ENCODE measurements at regions not wholly inside any gene's neighbourhood (a gene's known extent, or its start where the extent isn't known, plus 50 kb on each side); places are given as distances from the start of the nearest gene placed in this dataset.

GRCh38 chr1:47569261-47569660 lies 131.4 kb downstream of the FOXD2 start (continued):
- TF ChIP-seq CTCF (conservative IDR thresholded peaks at IDR 0.05; ENCODE audit: low read depth in 2 of 2) (no peak), JUNB (IDR thresholded peaks at IDR 0.05; ENCODE audit: unreplicated experiment) (no peak), REST (IDR thresholded peaks at IDR 0.05; ENCODE audit: unreplicated experiment) (no peak), ZNF114 (CRISPR knock-in tag; IDR thresholded peaks at IDR 0.05) (no peak), POLR2AphosphoS5 (IDR thresholded peaks at IDR 0.05; ENCODE audit: low read depth) (no peak), CREB1 (CRISPR knock-in tag; IDR thresholded peaks at IDR 0.05; ENCODE audit: low read depth) (no peak)

GRCh38 chr1:47569681-47570470 lies 132.0 kb downstream of the FOXD2 start:
- Histone ChIP-seq H3K9me2 (ENCODE audit: insufficient read depth) (no peaks in the 10 kb centered on the region), H4K20me1 (replicated peaks; ENCODE audit: insufficient read depth) (no peaks in the 10 kb centered on the region), H3K79me2 (replicated peaks; ENCODE audit: insufficient read depth) (no peaks in the 10 kb centered on the region), H3K4me3 (no peak overlapping the region), H3K4me1 (ENCODE audit: insufficient read depth) (peaks cover 28% of the 10 kb centered on the region), H3F3A (replicated peaks; ENCODE audit: low read depth) (no peaks in the 10 kb centered on the region), H3K4me2 (no peak overlapping the region), H3K27ac (ENCODE audit: low read depth) (no peak overlapping the region), H3K27me3 (ENCODE audit: insufficient read depth) (no peaks in the 10 kb centered on the region), H2AFZ (peak overlapping the region; percentile 29; the same call in 1 of the 2 replicates), H3K36me3 (ENCODE audit: insufficient read depth) (no peaks in the 10 kb centered on the region)
- Mint-ChIP-seq H3K9me3 (no peaks in the 10 kb centered on the region), H3K4me3 (no peak overlapping the region), H3K4me1 (peaks cover 43% of the 10 kb centered on the region), H3K27ac (no peak overlapping the region), H3K36me3 (ENCODE audit: low read depth) (no peaks in the 10 kb centered on the region), H3K27me3 (ENCODE audit: insufficient read depth, low read depth, poor library complexity) (peaks cover 22% of the 10 kb centered on the region)
- TF ChIP-seq ZNF331 (CRISPR knock-in tag; IDR thresholded peaks at IDR 0.05; ENCODE audit: low read depth): no peak
- no peak for TF ChIP-seq EZH2 (IDR thresholded peaks at IDR 0.05; ENCODE audit: low read depth, unreplicated experiment)
- TF ChIP-seq CTCF (conservative IDR thresholded peaks at IDR 0.05; ENCODE audit: low read depth in 2 of 2): peak; percentile 48 to 63
- no peak for TF ChIP-seq JUNB (IDR thresholded peaks at IDR 0.05; ENCODE audit: unreplicated experiment)
- no peak for TF ChIP-seq ZNF114 (CRISPR knock-in tag; IDR thresholded peaks at IDR 0.05)
- TF ChIP-seq EZH2phosphoT487 (IDR thresholded peaks at IDR 0.05; ENCODE audit: unreplicated experiment): no peak
- no peak for TF ChIP-seq NANOG (IDR thresholded peaks at IDR 0.05; ENCODE audit: borderline replicate concordance)
- no peak for TF ChIP-seq CREB1 (CRISPR knock-in tag; IDR thresholded peaks at IDR 0.05; ENCODE audit: low read depth)
- TF ChIP-seq POLR2AphosphoS5 (IDR thresholded peaks at IDR 0.05; ENCODE audit: low read depth): no peak
- ATAC-seq: peak; percentile 79
- DNase-seq (ENCODE audit: low spot score): peak; percentile 82
